Cardiac fibroblast (primary cell): ENCODE measurements at regions not wholly inside any gene's neighbourhood (a gene's known extent, or its start where the extent isn't known, plus 50 kb on each side); places are given as distances from the start of the nearest gene placed in this dataset.

ENCODE experiments used
- DNase-seq, 2 donors: peaks; one replicate each; pipeline versions ENCODE4 v3.0.0 to v3.0.0-alpha.2; 2010; ENCODE audit warnings: low read depth in 2 of 2
- H3K4me3 ChIP-seq, 2 donors: replicated peaks in 1 of 2; 1 replicate in 1 of 2; 2 replicates in 1 of 2; pipeline ENCODE4 v1.5.1; 2011; ENCODE audit warnings: low read depth in 2 of 2, low read length in 2 of 2, mild to moderate bottlenecking in 2 of 2, moderate library complexity in 1 of 2
- CTCF ChIP-seq: IDR thresholded peaks from one replicate; pipeline ENCODE4 v1.5.1; 2011; ENCODE audit warnings: low read depth, mild to moderate bottlenecking, low read length, inconsistent platforms

DNA sequence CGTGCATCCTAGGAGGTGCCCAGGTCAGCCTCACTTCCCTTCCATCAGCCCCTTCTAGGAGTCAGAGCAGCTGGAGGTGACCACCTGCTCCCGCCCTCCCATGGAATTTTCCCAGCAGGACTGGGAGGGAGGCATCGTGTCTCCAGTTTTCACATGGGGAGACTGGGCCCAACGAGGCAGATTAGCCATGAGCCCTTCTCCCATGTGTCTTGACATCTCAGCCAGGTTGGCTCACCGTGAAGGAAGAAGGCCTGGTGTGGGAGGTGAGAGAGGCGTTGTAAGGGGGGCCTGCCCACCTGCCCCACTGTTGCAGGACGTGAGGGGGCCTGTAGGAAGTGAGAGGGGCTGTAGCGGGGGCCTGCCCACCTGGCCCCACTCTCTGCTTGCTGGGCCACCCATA, 1521.4 kb downstream of the BRD1 start:
- no peak for DNase-seq
- TF ChIP-seq CTCF, result no peak
- H3K4me3 ChIP-seq, result no peak overlapping the region

DNA sequence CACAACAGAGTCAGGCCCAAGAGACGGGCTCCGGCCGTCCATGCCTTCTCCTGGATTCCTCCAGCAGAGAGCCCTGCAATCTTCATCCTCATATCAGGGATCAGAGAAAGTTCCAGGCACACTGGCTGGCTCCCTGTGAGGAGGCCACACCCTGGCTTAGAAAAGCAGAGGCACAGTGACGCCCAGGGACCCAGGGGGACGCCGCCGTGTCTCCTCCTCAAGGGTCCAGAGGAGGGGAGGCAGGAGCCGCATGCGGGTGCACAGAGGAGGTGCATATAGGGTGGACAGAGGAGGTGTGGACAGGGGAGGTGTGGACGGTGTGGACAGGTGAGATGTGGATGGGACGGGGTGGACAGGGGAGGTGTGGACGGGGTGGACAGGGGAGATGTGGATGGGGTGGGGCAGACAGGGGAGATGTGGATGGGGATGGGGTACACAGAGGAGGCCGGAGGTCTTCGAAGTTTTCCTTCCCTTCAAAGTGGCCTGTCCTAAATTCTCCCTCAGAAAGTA, 1521.9 kb downstream of the BRD1 start:
- H3K4me3 ChIP-seq, result no peak overlapping the region
- no peak for DNase-seq
- TF ChIP-seq CTCF, result no peak

DNA sequence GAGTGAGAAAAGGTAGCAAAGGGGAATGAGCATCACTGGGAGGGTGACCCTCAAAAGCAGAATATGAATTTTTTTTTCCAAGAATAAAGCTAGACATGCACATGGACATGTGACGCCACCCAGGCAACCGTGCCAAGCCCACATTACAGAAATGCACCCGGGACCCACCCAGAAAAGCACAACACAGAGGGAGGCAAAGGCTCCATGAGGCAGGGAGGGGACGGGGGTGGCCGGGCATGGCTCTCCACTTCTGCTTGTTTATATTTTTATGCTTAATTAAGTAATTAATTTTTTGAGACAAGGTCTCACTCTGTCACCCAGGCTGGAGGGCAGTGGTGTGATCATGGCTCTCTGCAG, 1524.3 kb downstream of the BRD1 start:
- no peak overlapping the region for H3K4me3 ChIP-seq
- no peak for TF ChIP-seq CTCF
- DNase-seq, result no peak

DNA sequence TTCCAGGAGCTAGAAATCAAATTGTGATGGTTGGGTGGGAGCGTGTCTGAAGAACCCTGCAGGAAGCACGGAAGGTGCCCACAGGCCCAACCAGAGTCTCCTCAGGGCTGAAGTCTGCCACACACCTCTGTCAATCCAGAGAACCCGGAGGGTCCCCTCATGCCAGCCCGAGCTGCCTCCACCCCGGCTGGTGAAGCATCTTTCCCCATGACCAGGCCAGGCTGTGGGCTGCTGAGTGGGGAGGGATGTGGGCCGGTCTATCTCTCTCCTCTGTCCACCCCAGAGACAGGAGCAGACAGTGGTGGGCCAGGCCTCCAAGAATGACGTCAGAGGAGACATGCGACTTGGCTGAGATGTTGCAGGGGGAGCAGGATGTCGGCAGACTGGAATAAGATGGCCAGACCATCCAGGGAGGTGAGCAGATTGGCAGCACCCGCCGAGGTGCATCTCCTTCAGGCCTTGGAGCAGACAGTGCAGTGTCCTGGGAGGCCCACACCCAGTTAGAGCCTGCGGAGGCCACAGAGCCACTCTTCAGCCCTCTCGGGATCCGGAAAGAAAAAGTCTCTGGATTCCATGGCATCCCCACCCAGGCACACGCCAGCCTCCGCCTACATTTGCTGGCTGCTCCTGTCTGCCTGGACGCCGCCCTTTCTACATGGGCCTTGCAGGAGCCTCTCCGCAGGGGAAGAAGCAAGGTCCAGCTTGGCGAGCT, 1524.9 kb downstream of the BRD1 start:
- H3K4me3 ChIP-seq, result no peak overlapping the region
- DNase-seq, result no peak
- TF ChIP-seq CTCF, result no peak

- no peak overlapping the region for H3K4me3 ChIP-seq
- no peak for DNase-seq
- TF ChIP-seq CTCF, result no peak
Observed at GRCh38 chr22:48301908-48302307, 1525.8 kb downstream of the BRD1 start.

DNA sequence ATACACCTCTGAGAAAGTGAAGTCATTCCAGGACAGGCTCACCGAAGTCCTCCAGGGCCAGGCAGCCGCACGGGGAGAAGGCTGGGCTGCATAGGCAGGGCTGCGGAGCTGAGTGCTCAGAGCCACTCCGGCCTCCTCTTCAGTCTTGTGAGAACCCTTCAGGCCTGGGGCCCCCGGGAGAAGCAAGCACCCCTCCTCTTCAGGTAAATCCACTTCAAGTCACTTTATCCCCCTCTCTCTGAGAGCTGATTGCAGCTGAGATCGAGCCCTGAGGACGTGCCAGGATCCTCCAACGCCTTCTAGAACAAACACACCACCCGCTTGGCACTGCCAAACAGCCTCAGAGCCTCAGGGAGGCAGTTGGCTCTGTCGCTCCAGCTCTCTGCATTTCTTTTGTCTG, 1526.3 kb downstream of the BRD1 start:
- no peak for TF ChIP-seq CTCF
- no peak overlapping the region for H3K4me3 ChIP-seq
- DNase-seq, result no peak

- TF ChIP-seq CTCF, result no peak
- no peak overlapping the region for H3K4me3 ChIP-seq
- no peak for DNase-seq
Observed at GRCh38 chr22:48300877-48301276, 1526.8 kb downstream of the BRD1 start.
